HFFc6 (cell line): ENCODE measurements at regions not wholly inside any gene's neighbourhood (a gene's known extent, or its start where the extent isn't known, plus 50 kb on each side); places are given as distances from the start of the nearest gene placed in this dataset.

ENCODE experiments used
- DNase-seq: peaks from one replicate; pipeline ENCODE4 v3.0.0-alpha.2; 2018
- H3K27ac Mint-ChIP-seq: 2 replicates; pipeline ENCODE4 v1.8.0; 2020; ENCODE audit warnings: mild to moderate bottlenecking, mixed read lengths
- H3K27me3 Mint-ChIP-seq: 2 replicates; pipeline ENCODE4 v1.8.0; 2021; ENCODE audit warnings: mild to moderate bottlenecking, moderate library complexity, mixed read lengths; ENCODE audit not compliant: insufficient read depth
- H3K36me3 Mint-ChIP-seq: 2 replicates; pipeline ENCODE4 v1.8.0; 2021; ENCODE audit warnings: low read depth, mixed read lengths
- H3K4me1 Mint-ChIP-seq: 2 replicates; pipeline ENCODE4 v1.8.0; 2020; ENCODE audit warnings: low read depth, mixed read lengths
- H3K4me3 Mint-ChIP-seq: 2 replicates; pipeline ENCODE4 v1.8.0; 2020; ENCODE audit warnings: mild to moderate bottlenecking, moderate library complexity, mixed read lengths
- H3K9me3 Mint-ChIP-seq: 2 replicates; pipeline ENCODE4 v1.8.0; 2020; ENCODE audit warnings: mild to moderate bottlenecking, mixed read lengths
- CTCF ChIP-seq: fragments of 200-600 bp; sonication (generic); IDR thresholded peaks from 2 replicates; pipeline ENCODE4 v1.5.0; 2021; ENCODE audit warnings: antibody characterized with exemption, mild to moderate bottlenecking

DNA sequence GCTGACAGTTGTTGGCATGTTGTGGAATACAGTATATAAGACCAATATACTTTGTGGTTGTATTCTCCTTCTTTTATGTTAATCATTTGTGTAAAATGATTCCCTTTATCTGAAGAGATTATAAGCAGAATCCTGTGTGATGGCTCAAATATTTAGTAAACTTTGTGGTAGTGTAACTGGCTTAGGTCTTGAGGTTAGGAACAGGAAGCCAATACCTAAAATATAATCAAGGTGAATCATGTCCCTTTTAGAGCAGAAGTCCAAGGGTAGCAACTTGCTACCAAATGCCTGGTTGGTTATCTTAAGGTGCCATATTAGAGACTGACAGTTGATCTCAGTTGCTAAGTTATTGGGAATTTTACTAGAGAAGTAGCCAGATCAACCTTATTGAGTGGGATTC is 398.5 kb upstream of the ADAMTS5 start:
- Mint-ChIP-seq H3K4me3 (no peak overlapping the region), H3K4me1 (peaks cover 42% of the 10 kb centered on the region), H3K36me3 (no peaks in the 10 kb centered on the region), H3K27ac (peak overlapping the region; percentile 1; the same call in 1 of the 2 replicates), H3K9me3 (no peaks in the 10 kb centered on the region), H3K27me3 (no peaks in the 10 kb centered on the region)
- DNase-seq = peak; percentile 42
- no peak for TF ChIP-seq CTCF

DNA sequence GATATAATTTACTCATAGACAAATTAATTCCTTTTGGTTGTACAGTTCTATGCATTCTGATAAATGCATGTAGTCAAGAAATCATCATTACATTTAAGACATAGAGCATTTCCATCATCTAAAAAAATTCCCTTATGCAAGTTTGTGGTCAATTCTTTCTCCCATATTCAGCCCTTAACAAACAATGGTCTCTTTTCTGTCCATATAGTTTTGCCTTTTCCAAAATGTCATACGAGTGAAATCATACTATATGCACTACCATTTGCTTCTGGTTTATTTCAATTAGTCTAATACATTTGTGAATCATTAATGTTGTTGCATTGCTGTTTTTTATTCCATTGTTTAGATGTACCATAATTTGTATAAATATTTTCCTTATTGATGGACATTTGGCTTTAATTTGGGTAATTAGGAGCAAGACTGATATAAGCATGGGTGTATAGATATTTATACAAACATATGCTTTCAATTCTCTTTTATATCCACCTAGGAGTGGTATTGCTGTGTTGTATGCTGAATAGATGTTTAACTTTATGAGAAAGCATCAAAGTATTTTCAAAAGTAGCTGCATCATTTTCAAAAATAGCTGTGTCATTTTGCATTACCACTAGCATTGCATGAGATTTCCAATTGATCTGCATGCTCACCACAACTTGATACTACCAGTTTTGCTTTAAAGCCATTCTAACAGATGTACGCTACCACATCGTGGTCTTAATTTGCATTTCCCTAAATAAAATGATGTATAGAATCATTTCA is 397.0 kb upstream of the ADAMTS5 start:
- Mint-ChIP-seq H3K4me3 (no peak overlapping the region), H3K27me3 (no peaks in the 10 kb centered on the region), H3K9me3 (no peaks in the 10 kb centered on the region), H3K27ac (no peak overlapping the region), H3K4me1 (peaks cover 51% of the 10 kb centered on the region), H3K36me3 (no peaks in the 10 kb centered on the region)
- DNase-seq = no peak
- no peak for TF ChIP-seq CTCF

DNA sequence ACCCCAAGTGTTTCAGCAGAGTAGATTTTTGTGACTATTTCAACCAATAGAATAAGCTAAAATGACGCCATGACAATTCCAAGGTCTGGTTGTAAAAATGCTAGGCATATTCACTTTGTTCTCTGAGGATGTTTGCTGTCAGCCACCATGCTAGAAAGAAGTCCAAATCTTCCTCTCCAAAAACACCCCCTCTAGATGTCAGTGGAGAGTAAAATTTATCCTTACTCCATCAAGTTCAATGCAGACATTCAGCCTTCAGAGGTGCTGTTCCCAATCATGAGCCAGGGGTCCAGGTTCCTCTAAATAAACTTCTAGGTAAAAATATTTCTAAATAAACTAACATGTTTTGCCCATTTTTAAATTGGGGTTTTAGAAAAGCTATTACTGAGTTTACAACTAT is 395.4 kb upstream of the ADAMTS5 start:
- DNase-seq = no peak
- no peaks in the 10 kb centered on the region for H3K27me3 Mint-ChIP-seq

DNA sequence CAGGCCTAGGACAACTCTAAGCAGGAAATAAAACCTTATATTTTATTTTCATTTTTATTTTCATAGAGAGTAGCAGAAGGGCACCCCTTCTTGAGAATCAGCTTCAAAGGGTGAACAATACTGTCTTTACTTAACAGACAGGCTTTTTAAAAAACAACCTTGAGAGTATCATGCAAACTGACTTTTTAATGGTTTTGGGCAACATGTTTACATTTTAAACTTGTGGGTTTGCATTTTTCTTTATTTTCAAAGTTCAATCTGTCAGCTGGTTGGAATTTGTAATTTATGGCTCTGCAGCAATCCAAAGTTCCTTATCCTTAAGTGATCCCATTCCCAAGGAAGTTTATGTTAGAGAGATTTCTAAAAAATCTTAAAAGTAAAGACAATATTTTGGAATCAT is 392.3 kb upstream of the ADAMTS5 start:
- Mint-ChIP-seq H3K9me3 (no peaks in the 10 kb centered on the region), H3K27ac (no peak overlapping the region), H3K4me1 (peaks cover 34% of the 10 kb centered on the region), H3K4me3 (no peak overlapping the region), H3K27me3 (no peaks in the 10 kb centered on the region), H3K36me3 (peaks cover 7% of the 10 kb centered on the region; the same call in 1 of the 2 replicates)
- peak; percentile 40 for DNase-seq
- TF ChIP-seq CTCF = no peak

More for the DNA sequence above, 395.4 kb upstream of the ADAMTS5 start:
- no peak overlapping the region for H3K27ac Mint-ChIP-seq
- H3K4me1 Mint-ChIP-seq = peaks cover 64% of the 10 kb centered on the region
- no peak overlapping the region for H3K4me3 Mint-ChIP-seq
- H3K9me3 Mint-ChIP-seq = no peaks in the 10 kb centered on the region
- peaks cover 7% of the 10 kb centered on the region; the same call in 1 of the 2 replicates for H3K36me3 Mint-ChIP-seq
- peak; percentile 53 for TF ChIP-seq CTCF

DNA sequence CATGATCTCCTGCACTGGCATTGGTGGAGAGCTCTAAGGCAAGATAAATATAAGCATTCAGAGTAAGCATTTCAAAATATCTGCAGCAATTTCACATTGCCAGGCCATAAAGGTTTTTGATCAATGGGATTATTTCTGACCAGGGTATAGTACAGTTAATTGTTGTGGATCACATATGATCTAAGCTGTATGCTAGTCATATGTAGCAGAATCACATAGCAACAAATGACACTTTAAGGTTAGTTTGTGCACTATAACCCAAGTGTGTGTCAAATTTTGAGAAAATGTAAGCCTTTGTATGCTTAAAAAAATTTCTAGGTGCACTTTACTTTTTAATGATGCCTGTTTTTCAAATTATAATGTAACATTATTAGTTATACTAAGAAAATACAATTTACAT is 386.0 kb upstream of the ADAMTS5 start:
- no peaks in the 10 kb centered on the region for H3K9me3 Mint-ChIP-seq
- no peaks in the 10 kb centered on the region for H3K27me3 Mint-ChIP-seq

More for the DNA sequence above, 386.0 kb upstream of the ADAMTS5 start:
- Mint-ChIP-seq H3K4me1 (peaks cover 13% of the 10 kb centered on the region), H3K36me3 (peaks cover 6% of the 10 kb centered on the region; the same call in 1 of the 2 replicates), H3K4me3 (no peak overlapping the region), H3K27ac (no peak overlapping the region)
- no peak for TF ChIP-seq CTCF
- no peak for DNase-seq
